Activated T-cell treated with anti-CD3 and anti-CD28 coated beads, Interleukin-2, amount 50 U/mL, for 24 hours (primary cell): ENCODE measurements at regions not wholly inside any gene's neighbourhood (a gene's known extent, or its start where the extent isn't known, plus 50 kb on each side); places are given as distances from the start of the nearest gene placed in this dataset.

ENCODE experiments used
- DNase-seq: peaks from one replicate; pipeline ENCODE4 v3.0.0-alpha.2; 2020
- H3K27ac Mint-ChIP-seq: 2 replicates; pipeline ENCODE4 v1.8.0; 2020; ENCODE audit warnings: mild to moderate bottlenecking, mixed read lengths
- H3K27me3 Mint-ChIP-seq: 2 replicates; pipeline ENCODE4 v1.8.0; 2020; ENCODE audit warnings: mixed read lengths
- H3K36me3 Mint-ChIP-seq: 2 replicates; pipeline ENCODE4 v1.8.0; 2020; ENCODE audit warnings: low read depth, mixed read lengths
- H3K4me1 Mint-ChIP-seq: 2 replicates; pipeline ENCODE4 v1.8.0; 2020; ENCODE audit warnings: low read depth, mixed read lengths
- H3K4me3 Mint-ChIP-seq: 2 replicates; pipeline ENCODE4 v1.8.0; 2020; ENCODE audit warnings: mild to moderate bottlenecking, moderate library complexity, mixed read lengths
- H3K9me3 Mint-ChIP-seq: 2 replicates; pipeline ENCODE4 v1.8.0; 2020; ENCODE audit warnings: mixed read lengths

DNA sequence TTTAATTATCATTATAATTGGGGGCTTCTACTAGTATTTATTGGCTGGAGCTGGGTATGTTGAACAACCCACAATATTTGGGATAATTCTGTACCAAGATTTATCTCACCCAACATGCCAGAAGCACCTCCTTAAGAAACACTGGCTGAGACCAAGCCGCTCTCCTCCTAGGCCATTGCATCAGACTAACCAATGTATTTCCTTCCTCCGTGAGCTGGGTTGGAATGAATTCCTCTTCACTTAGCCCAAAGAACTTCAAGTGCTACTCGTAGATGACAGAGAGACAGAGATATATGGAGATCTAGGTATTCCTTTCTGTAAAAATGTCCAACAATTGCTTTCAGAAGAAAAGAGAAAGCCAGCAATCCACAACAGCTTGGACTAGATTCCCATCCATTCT is 87.2 kb upstream of the ETS2 start:
- Mint-ChIP-seq H3K27ac (no peak overlapping the region), H3K9me3 (no peaks in the 10 kb centered on the region), H3K27me3 (peaks cover 6% of the 10 kb centered on the region), H3K4me1 (no peaks in the 10 kb centered on the region), H3K36me3 (no peaks in the 10 kb centered on the region), H3K4me3 (no peak overlapping the region)
- no peak for DNase-seq

DNA sequence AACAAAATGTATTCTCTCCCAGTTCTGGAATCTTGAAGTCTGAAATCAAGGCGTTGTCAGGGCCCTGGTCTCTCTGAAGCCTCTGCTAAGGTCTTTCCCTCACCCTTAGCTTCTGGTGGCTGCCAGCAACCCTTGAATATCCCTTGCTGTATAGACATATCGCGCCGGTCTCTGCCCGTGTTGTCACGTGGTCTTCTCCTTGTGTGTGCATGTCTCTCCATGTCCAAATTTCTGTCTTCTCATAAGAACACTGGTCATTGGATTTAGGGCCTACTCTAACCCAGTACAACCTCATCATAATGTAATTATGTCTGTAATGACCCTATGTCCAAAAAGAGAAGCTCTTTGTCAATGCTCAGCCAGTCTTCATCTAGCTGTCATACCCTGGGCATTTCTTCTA is 85.7 kb upstream of the ETS2 start:
- DNase-seq = no peak
- H3K4me1 Mint-ChIP-seq = no peaks in the 10 kb centered on the region
- peaks cover 7% of the 10 kb centered on the region for H3K9me3 Mint-ChIP-seq
- H3K36me3 Mint-ChIP-seq = no peaks in the 10 kb centered on the region
- no peak overlapping the region for H3K4me3 Mint-ChIP-seq
- no peak overlapping the region for H3K27ac Mint-ChIP-seq
- peaks cover 6% of the 10 kb centered on the region for H3K27me3 Mint-ChIP-seq

DNA sequence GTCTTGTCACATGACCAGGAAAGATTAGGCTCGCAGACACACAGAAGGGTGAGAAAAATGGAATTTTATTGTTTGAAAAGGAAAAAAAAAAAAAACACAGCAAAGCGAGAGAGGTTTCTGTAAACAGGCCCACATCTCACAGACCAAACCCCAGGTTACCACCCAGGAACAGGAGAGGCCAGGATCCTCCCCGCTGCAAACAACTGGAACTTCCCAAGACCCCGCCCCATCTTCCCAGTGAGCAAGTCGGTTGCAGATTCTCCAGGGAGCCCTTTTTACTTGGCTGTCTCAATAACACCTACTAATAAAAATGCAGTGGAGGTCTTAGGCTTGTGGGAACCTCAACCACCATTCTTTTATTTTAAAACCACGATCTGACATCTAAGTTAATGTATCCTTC is 84.7 kb upstream of the ETS2 start:
- Mint-ChIP-seq H3K9me3 (peaks cover 16% of the 10 kb centered on the region), H3K27ac (no peak overlapping the region), H3K27me3 (peaks cover 6% of the 10 kb centered on the region), H3K36me3 (no peaks in the 10 kb centered on the region), H3K4me1 (no peaks in the 10 kb centered on the region), H3K4me3 (no peak overlapping the region)
- DNase-seq = no peak

- no peaks in the 10 kb centered on the region for H3K4me1 Mint-ChIP-seq
- H3K4me3 Mint-ChIP-seq = no peak overlapping the region
- no peak for DNase-seq
- peaks cover 18% of the 10 kb centered on the region for H3K9me3 Mint-ChIP-seq
- H3K36me3 Mint-ChIP-seq = no peaks in the 10 kb centered on the region
- H3K27ac Mint-ChIP-seq = no peak overlapping the region
- H3K27me3 Mint-ChIP-seq = peaks cover 10% of the 10 kb centered on the region
Observed at GRCh38 chr21:38721958-38722357, 83.8 kb upstream of the ETS2 start.

DNA sequence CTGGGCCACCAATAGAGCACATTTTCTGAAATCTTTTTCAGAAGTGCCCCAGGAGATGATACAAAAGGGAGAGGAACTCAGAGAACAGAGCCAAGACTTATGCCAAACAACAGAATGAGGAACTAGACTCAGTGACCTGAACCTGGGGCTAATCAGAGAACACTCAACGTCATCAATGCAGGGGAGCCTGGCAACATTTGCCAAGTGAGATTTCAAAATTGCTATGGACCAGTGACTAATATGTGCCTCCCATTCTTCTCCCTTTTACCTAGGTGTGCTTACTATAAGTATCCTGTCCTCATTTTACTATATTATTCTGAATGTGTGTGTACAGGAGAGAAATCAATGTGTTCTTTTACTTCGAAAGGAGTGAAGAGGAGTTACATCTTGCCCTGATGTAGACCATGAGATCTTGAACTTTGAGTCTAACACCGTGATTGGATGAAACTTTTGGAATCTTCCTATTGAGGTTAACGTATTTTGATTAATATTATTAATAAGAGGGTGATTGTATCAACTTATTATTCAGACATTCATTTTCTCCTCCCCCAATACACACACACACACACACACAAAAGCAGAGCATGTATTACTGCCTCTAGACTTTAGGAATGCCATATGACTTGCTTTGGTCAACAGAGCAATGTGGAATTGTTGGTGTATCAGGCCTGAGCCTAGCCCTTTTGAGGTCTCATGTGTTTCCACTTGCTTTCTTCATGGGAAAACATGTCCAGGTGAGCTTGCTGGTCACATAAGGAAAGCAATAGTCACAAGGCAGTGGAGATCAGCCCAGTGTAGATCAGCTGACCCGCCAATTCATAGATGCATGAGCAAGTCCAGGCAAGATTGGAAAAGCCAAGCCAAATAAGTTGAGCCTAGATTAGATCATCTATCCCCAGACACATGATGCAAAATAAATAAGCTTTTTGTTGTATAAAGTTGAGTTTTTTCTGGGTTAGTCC is 80.3 kb upstream of the ETS2 start:
- Mint-ChIP-seq H3K9me3 (peaks cover 18% of the 10 kb centered on the region), H3K4me3 (no peak overlapping the region), H3K27me3 (peaks cover 27% of the 10 kb centered on the region), H3K27ac (no peak overlapping the region), H3K36me3 (no peaks in the 10 kb centered on the region), H3K4me1 (peaks cover 6% of the 10 kb centered on the region)
- DNase-seq = no peak

DNA sequence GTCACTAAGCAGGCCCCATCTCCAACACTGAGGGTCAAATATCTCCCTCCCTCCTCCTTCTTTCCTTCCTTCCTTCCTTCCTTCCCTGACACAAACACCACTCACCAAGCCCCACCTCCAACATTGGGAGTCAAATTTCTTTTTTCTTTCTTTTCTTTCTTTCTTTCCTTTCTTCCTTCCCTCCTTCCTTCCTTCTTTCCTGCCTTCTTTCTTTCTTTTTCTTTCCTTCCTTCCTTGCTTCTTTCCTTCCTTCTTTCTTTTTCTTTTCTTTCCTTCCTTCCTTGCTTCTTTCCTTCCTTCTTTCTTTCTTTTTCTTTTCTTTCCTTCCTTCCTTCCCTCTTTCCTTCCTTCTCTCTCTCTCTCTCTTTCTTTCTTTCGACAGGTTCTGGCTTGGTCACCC is 79.2 kb upstream of the ETS2 start:
- H3K9me3 Mint-ChIP-seq = peaks cover 18% of the 10 kb centered on the region
- peaks cover 6% of the 10 kb centered on the region for H3K4me1 Mint-ChIP-seq
- peaks cover 27% of the 10 kb centered on the region for H3K27me3 Mint-ChIP-seq
- no peak for DNase-seq
- no peak overlapping the region for H3K27ac Mint-ChIP-seq
- no peak overlapping the region for H3K4me3 Mint-ChIP-seq
- H3K36me3 Mint-ChIP-seq = no peaks in the 10 kb centered on the region

DNA sequence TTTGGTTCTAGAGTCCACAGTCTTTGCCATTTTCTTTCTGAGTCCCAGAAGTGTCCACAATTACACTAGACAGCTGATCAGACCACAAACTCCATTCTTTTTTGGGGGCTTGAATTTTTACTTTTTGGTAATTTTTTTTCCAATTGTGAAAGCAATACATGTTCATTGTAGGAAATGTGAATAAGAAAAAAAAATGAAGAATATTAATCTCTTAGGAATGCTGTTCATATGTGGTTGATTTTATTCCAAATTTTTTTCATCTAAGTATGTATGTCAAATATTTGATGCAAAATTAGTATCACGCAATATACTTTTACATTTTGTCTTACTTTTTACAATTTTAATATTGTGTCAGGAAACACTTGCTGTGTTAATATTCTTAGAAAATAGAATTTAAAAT is 76.4 kb upstream of the ETS2 start:
- no peak overlapping the region for H3K27ac Mint-ChIP-seq
- H3K9me3 Mint-ChIP-seq = peaks cover 18% of the 10 kb centered on the region
- H3K36me3 Mint-ChIP-seq = no peaks in the 10 kb centered on the region
- H3K4me1 Mint-ChIP-seq = peaks cover 11% of the 10 kb centered on the region
- H3K27me3 Mint-ChIP-seq = peaks cover 34% of the 10 kb centered on the region
- no peak overlapping the region for H3K4me3 Mint-ChIP-seq
- no peak for DNase-seq

DNA sequence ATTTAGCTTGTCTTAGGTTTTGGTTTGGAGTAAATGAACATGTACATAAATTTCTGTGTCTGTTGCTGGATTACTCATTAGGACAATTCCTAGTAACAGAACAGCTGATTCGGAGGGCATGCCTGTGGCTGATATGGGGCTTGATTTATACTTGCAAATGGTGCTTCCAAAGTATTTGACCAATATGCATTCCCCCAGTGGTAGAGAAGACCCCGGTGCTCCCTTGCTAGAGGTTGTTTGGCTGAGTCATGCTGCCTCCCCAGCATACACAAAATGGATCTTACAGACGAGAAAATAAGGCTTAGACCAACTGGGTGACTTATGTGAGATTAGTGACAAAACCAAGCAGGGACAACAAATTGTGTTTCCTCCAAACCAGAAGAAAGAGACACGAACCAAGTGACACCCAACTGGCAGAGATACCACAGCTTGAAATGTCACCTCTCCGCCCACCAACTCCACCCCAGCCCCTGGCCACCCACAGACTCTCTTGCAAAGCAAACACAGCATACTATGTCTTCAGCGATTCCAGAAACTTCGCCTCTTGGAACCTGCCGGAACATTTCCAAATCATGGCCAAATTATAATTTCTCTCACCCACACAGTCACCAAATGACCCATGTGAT is 75.9 kb upstream of the ETS2 start:
- no peak overlapping the region for H3K27ac Mint-ChIP-seq
- peaks cover 12% of the 10 kb centered on the region for H3K9me3 Mint-ChIP-seq
- peaks cover 40% of the 10 kb centered on the region for H3K27me3 Mint-ChIP-seq
- no peaks in the 10 kb centered on the region for H3K36me3 Mint-ChIP-seq
- DNase-seq = no peak
- H3K4me3 Mint-ChIP-seq = no peak overlapping the region
- H3K4me1 Mint-ChIP-seq = peaks cover 16% of the 10 kb centered on the region

- Mint-ChIP-seq H3K27me3 (peaks cover 42% of the 10 kb centered on the region), H3K36me3 (no peaks in the 10 kb centered on the region), H3K4me1 (peaks cover 16% of the 10 kb centered on the region), H3K9me3 (no peaks in the 10 kb centered on the region), H3K27ac (no peak overlapping the region), H3K4me3 (peak overlapping the region; percentile 70)
- peak; percentile 87 for DNase-seq
Observed at GRCh38 chr21:38733972-38734546, 71.7 kb upstream of the ETS2 start.

DNA sequence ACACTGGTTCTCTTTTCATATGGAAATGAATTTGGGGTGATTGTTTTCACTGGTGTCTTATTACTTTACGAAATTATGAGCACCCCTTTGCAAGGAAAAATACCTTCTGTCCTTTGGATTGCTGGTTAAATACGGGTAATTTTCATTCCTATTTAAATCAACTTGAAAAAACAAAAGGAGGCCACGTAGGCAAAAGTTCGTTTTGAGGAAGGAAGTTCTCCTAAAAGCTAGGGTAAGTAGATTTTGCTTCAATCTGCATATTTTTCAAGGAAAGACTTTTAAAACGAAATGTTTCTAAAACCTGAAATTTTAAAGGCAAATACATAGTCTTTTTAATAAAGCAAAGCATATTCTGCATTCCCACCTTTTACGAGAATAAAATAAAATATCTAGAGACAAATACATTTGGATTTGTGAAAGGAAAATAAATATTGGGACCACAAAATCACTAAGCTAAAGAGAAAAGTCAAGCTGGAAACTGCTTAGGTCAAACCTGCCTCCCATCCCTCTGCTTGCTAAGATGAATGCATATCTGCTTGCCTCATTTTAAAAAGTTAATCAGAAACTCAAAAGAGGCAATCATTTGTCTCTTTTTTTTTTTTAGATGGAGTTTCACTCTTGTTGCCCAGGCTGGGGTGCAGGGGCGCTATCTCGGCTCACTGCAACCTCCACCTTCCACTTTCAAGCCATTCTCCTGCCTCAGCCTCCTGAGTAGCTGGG is 70.9 kb upstream of the ETS2 start:
- H3K4me1 Mint-ChIP-seq = peaks cover 14% of the 10 kb centered on the region
- H3K9me3 Mint-ChIP-seq = no peaks in the 10 kb centered on the region
- no peaks in the 10 kb centered on the region for H3K36me3 Mint-ChIP-seq
- peaks cover 39% of the 10 kb centered on the region for H3K27me3 Mint-ChIP-seq
- no peak for DNase-seq
- peak overlapping the region; percentile 70 for H3K4me3 Mint-ChIP-seq
- no peak overlapping the region for H3K27ac Mint-ChIP-seq

DNA sequence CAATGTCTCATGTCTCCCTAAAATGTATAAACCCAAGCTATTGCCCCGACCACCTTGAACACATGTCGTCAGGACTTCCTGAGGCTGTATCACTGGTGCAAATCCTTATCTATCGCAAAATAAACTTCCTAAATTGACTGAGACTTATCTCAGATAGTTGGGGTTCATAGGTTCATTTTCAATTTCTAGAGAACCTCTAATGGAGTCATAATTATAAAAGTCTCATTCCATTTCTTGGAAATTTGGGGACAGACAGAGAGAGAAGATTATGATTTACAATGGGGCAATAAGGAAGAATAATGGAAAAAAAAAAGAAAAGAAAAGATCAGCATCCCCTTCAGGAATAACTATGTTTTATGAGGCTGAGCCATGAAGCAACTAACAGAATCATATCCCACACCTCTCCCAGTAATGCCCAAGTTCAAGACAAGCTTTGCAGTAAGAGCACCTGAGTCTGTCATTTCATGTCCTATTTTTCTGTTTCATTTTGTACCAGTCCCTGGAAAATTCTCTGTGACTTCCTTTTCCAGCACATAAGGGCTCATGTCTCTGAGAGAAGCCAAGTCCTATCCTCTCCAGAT is 70.0 kb upstream of the ETS2 start:
- Mint-ChIP-seq H3K4me1 (peaks cover 15% of the 10 kb centered on the region), H3K27me3 (peaks cover 35% of the 10 kb centered on the region), H3K27ac (no peak overlapping the region), H3K9me3 (no peaks in the 10 kb centered on the region), H3K36me3 (no peaks in the 10 kb centered on the region), H3K4me3 (no peak overlapping the region)
- no peak for DNase-seq

GRCh38 chr21:38740090-38740489 is 65.6 kb upstream of the ETS2 start:
- Mint-ChIP-seq H3K9me3 (no peaks in the 10 kb centered on the region), H3K36me3 (no peaks in the 10 kb centered on the region), H3K4me1 (peaks cover 20% of the 10 kb centered on the region), H3K27ac (no peak overlapping the region), H3K27me3 (peaks cover 14% of the 10 kb centered on the region), H3K4me3 (no peak overlapping the region)
- no peak for DNase-seq

DNA sequence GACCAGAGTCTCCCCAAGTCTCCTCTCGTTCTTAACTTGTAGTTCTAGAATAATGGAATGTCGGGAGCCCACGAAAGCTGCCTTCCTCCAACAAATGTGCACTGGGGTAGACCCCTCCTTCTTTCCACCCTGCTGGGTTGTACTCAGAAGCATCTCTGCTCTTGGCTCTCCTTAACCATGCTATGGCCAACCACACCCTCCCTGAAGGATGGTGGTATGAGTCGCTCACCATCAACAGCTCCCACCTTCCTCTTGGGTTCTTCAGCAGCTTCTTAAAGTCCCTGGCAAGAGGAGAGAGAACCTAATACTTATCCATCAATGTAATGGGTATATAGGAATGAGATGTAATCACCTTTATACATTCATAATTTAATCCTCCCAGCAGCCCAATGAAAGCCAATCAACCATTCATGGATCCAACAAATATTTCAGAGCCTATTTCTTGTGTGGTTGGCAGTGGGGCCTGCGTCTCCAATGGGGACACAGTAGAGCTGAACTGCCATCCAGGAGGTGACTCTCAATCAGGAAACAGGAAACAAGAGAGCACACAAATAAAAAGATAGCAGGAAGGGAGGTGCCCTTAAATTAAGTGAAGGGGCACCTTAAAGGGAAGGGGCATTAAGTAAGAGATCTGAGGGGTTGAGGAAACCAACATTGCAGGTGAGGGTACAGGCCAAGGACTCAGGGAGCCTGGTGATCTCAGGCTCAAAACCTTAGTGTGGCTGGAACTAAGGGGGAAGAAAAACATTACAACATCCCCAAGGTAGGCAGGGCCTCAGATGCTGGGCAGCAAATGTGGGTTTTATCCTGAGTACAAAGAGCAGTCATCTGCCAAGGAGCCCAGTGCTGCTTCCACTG is 64.4 kb upstream of the ETS2 start:
- peaks cover 20% of the 10 kb centered on the region for H3K4me1 Mint-ChIP-seq
- H3K27me3 Mint-ChIP-seq = peaks cover 2% of the 10 kb centered on the region
- DNase-seq = no peak
- H3K4me3 Mint-ChIP-seq = no peak overlapping the region
- no peaks in the 10 kb centered on the region for H3K9me3 Mint-ChIP-seq
- H3K27ac Mint-ChIP-seq = no peak overlapping the region
- H3K36me3 Mint-ChIP-seq = no peaks in the 10 kb centered on the region

GRCh38 chr21:38741950-38742256 is 63.8 kb upstream of the ETS2 start:
- H3K27me3 Mint-ChIP-seq = no peaks in the 10 kb centered on the region
- no peaks in the 10 kb centered on the region for H3K36me3 Mint-ChIP-seq
- no peak overlapping the region for H3K4me3 Mint-ChIP-seq
- DNase-seq = no peak
- peaks cover 20% of the 10 kb centered on the region for H3K4me1 Mint-ChIP-seq
- H3K9me3 Mint-ChIP-seq = no peaks in the 10 kb centered on the region
- no peak overlapping the region for H3K27ac Mint-ChIP-seq
